ENCODE measurements at regions not wholly inside any gene's neighbourhood (a gene's known extent, or its start where the extent isn't known, plus 50 kb on each side); places are given as distances from the start of the nearest gene placed in this dataset.
A peak's percentile ranks its signal among the peaks of the same experiment; 100 is the strongest.

- Histone ChIP-seq H3K27ac (ENCODE audit: low read depth, low read length) (no peak overlapping the region), H3K9me2 (replicated peaks; ENCODE audit: insufficient read depth, low read length) (no peaks in the 10 kb centered on the region), H3K79me2 (ENCODE audit: insufficient read depth, low read length) (no peaks in the 10 kb centered on the region), H3K36me3 (ENCODE audit: low read length) (no peaks in the 10 kb centered on the region), H3K27me3 (ENCODE audit: low read length) (no peaks in the 10 kb centered on the region), H4K20me1 (ENCODE audit: low read depth, low read length) (no peaks in the 10 kb centered on the region), H3K9ac (ENCODE audit: low read length) (no peak overlapping the region), H2AFZ (ENCODE audit: low read depth, low read length, severe bottlenecking) (no peak overlapping the region), H3K9me3 (ENCODE audit: insufficient read depth, low read length) (no peaks in the 10 kb centered on the region), H3K4me2 (ENCODE audit: low read depth, low read length, poor library complexity, severe bottlenecking) (no peak overlapping the region), H3F3A (ENCODE audit: insufficient read depth) (no peaks in the 10 kb centered on the region), H3K4me3 (ENCODE audit: insufficient read depth, low read length, poor library complexity, severe bottlenecking) (no peak overlapping the region)
- no peak for TF ChIP-seq EZH2phosphoT487 (conservative IDR thresholded peaks at IDR 0.05; ENCODE audit: low read length)
- TF ChIP-seq, protein P1, sequence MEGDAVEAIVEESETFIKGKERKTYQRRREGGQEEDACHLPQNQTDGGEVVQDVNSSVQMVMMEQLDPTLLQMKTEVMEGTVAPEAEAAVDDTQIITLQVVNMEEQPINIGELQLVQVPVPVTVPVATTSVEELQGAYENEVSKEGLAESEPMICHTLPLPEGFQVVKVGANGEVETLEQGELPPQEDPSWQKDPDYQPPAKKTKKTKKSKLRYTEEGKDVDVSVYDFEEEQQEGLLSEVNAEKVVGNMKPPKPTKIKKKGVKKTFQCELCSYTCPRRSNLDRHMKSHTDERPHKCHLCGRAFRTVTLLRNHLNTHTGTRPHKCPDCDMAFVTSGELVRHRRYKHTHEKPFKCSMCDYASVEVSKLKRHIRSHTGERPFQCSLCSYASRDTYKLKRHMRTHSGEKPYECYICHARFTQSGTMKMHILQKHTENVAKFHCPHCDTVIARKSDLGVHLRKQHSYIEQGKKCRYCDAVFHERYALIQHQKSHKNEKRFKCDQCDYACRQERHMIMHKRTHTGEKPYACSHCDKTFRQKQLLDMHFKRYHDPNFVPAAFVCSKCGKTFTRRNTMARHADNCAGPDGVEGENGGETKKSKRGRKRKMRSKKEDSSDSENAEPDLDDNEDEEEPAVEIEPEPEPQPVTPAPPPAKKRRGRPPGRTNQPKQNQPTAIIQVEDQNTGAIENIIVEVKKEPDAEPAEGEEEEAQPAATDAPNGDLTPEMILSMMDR (IDR thresholded peaks at IDR 0.05; ENCODE audit: insufficient read depth, low read length, poor library complexity, severe bottlenecking), result no peak
Measured at GRCh38 chr1:207964195-207964966, 53.5 kb upstream of the CD34 start.

DNA sequence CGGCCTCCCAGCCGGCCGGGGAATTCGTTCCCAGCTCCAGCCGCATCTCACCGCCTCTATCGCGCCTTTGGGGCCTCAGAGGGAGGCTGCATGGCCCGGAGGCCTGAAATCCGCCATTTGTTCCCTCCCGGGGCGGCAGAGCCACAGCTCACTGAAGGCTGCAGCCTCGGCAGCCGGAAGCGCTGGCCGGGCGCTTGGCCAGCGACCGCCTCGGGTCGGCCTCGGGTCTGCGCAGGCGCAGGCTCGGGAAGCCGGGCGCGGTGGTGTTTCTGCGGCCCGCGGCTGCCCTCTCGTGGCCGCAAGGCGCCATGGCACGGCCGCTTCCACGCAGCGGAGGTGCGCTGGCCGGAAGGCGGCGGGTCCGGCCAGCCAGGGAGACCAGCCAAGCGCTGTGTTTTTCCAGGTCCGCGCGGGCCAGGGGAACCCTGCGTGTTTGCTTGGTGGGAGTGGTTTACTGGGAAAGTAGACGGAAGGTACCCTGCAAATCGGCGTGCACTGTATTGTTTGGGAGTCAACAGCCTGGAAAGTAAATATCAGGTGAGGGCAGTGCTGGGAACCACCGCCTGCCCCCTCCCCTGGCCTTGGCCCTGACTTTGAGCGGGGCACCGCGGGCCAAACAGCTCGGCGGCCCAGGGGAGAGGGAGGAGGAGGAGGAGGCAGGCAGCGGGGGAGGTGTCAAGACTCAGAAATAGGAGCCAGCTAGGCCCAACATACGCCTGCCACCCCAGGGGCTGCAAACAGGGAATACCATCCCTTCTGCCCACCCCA, 52.7 kb upstream of the CD34 start:
- H3K9ac ChIP-seq (ENCODE audit: low read length), result peak overlapping the region; percentile 64
- peak overlapping the region; percentile 69 for H3K4me2 ChIP-seq (ENCODE audit: low read depth, low read length, poor library complexity, severe bottlenecking)
- no peaks in the 10 kb centered on the region for H3K79me2 ChIP-seq (ENCODE audit: insufficient read depth, low read length)
- H3K27ac ChIP-seq (ENCODE audit: low read depth, low read length), result no peak overlapping the region
- H3F3A ChIP-seq (ENCODE audit: insufficient read depth), result no peaks in the 10 kb centered on the region
- peak overlapping the region; percentile 100 for H2AFZ ChIP-seq (ENCODE audit: low read depth, low read length, severe bottlenecking)
- no peaks in the 10 kb centered on the region for H3K9me2 ChIP-seq (replicated peaks; ENCODE audit: insufficient read depth, low read length)
- peak overlapping the region; percentile 56 for H3K4me3 ChIP-seq (ENCODE audit: insufficient read depth, low read length, poor library complexity, severe bottlenecking)
- no peaks in the 10 kb centered on the region for H4K20me1 ChIP-seq (ENCODE audit: low read depth, low read length)
- H3K9me3 ChIP-seq (ENCODE audit: insufficient read depth, low read length), result no peaks in the 10 kb centered on the region
- TF ChIP-seq, protein P1 (IDR thresholded peaks at IDR 0.05; ENCODE audit: insufficient read depth, low read length, poor library complexity, severe bottlenecking), result peak; percentile 86
- TF ChIP-seq EZH2phosphoT487 (conservative IDR thresholded peaks at IDR 0.05; ENCODE audit: low read length), result no peak
- H3K27me3 ChIP-seq (ENCODE audit: low read length), result no peaks in the 10 kb centered on the region
- H3K36me3 ChIP-seq (ENCODE audit: low read length), result no peaks in the 10 kb centered on the region

DNA sequence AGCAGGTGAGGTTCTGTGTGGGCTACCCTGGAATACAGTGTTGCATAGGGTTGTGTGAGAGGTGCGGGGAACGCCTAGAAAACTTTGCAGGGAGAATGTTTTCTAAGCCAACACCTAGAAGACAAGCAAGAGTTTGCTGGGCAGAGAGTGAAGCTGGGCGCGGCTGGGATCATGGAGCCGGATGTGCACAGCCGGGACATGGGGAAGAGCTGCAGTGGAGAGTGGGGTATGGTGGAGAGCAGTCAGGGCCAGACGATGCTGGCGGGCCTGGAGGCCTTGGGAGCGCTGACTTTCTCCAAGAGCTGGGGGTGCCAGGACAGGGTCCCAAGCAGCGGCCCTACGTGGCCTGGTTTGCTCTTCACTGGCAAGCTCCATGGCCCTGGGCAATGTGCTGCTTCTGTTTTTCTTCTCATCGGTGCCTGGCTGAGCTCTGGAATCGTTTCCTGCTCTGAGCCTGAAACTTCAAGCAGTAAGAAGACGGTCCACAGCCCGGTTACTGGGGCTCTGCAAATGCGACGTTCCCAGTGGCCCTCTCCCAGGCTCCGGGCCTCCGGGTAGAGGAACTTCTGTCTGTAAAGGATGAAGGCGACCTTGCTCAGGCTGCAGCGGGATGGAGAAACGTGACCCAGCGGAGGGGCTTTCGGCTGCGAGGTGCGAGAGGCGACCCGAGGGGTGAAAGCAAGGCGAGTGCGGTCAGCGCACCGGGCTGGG, 51.9 kb upstream of the CD34 start:
- Histone ChIP-seq H3K79me2 (ENCODE audit: insufficient read depth, low read length) (no peaks in the 10 kb centered on the region), H3K4me3 (ENCODE audit: insufficient read depth, low read length, poor library complexity, severe bottlenecking) (peak overlapping the region; percentile 56), H3F3A (ENCODE audit: insufficient read depth) (no peaks in the 10 kb centered on the region), H3K27me3 (ENCODE audit: low read length) (no peaks in the 10 kb centered on the region), H3K36me3 (ENCODE audit: low read length) (no peaks in the 10 kb centered on the region), H3K9me3 (ENCODE audit: insufficient read depth, low read length) (no peaks in the 10 kb centered on the region), H3K9me2 (replicated peaks; ENCODE audit: insufficient read depth, low read length) (no peaks in the 10 kb centered on the region), H3K4me2 (ENCODE audit: low read depth, low read length, poor library complexity, severe bottlenecking) (peak overlapping the region; percentile 69), H4K20me1 (ENCODE audit: low read depth, low read length) (no peaks in the 10 kb centered on the region), H3K9ac (ENCODE audit: low read length) (peak overlapping the region; percentile 64), H2AFZ (ENCODE audit: low read depth, low read length, severe bottlenecking) (peak overlapping the region; percentile 100), H3K27ac (ENCODE audit: low read depth, low read length) (no peak overlapping the region)
- no peak for TF ChIP-seq EZH2phosphoT487 (conservative IDR thresholded peaks at IDR 0.05; ENCODE audit: low read length)

All from SU-DHL-6 (cell line).